Fibroblast of pulmonary artery (primary cell): ENCODE measurements at regions not wholly inside any gene's neighbourhood (a gene's known extent, or its start where the extent isn't known, plus 50 kb on each side); places are given as distances from the start of the nearest gene placed in this dataset.

ENCODE experiments used
- DNase-seq: peaks from one replicate; pipeline ENCODE4 v3.0.0-alpha.2; 2010; ENCODE audit warnings: low read depth
- H3K4me3 ChIP-seq: replicated peaks from 2 replicates; pipeline ENCODE4 v1.5.1; 2011; ENCODE audit warnings: low read depth, mild to moderate bottlenecking, control low read depth, low read length, moderate library complexity
- TF ChIP-seq, protein P1 (sequence below): IDR thresholded peaks from 2 replicates; pipeline ENCODE4 v1.5.1; 2011; ENCODE audit warnings: mild to moderate bottlenecking, control low read depth, low read length, inconsistent platforms; ENCODE audit errors: missing control alignments

DNA sequence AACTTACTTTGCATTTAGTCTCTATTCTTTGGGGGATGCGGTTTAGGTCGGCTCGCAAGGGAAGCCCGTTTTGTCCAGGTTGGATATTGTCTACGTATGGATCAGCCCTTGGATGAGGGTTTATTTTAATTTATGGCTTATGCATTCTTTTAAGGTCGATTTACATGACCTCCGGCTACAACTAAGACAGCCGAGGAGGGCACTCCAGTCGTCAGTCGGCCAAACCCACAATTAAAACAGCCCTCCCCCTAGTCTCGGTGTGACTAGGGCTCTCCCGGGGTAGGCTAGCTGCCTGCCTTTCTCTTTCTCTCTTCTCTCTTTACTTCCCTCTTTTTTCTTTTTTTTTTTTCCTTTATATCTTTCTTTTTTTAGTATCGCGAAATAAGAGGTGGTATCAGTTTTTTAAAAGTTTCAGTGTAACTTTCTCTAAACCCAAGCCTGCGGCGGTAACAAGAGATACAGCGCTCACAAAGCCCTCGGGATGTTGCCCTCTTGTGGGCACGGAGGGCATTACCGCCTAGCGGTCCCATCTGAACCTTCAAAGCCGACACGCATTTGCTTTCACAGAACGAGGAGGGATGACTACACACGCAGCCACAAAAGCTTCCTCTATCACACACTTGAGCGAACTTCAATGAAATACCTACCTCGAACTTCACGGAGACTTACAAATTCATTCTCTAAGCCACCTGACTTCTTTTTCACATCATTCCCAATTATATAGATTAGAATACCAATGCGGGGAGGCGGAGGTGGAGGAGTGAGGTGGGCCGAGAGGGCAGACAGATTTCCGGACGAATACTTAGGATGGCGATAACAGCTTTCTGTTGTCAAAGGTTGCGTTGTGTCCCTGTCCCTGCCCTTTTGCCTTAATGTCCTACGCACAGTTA is 132.3 kb upstream of the C11orf58 start:
- TF ChIP-seq, protein P1, sequence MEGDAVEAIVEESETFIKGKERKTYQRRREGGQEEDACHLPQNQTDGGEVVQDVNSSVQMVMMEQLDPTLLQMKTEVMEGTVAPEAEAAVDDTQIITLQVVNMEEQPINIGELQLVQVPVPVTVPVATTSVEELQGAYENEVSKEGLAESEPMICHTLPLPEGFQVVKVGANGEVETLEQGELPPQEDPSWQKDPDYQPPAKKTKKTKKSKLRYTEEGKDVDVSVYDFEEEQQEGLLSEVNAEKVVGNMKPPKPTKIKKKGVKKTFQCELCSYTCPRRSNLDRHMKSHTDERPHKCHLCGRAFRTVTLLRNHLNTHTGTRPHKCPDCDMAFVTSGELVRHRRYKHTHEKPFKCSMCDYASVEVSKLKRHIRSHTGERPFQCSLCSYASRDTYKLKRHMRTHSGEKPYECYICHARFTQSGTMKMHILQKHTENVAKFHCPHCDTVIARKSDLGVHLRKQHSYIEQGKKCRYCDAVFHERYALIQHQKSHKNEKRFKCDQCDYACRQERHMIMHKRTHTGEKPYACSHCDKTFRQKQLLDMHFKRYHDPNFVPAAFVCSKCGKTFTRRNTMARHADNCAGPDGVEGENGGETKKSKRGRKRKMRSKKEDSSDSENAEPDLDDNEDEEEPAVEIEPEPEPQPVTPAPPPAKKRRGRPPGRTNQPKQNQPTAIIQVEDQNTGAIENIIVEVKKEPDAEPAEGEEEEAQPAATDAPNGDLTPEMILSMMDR, result peak; percentile 97
- peak overlapping the region; percentile 62 for H3K4me3 ChIP-seq

GRCh38 chr11:16605389-16605893 is 133.0 kb upstream of the C11orf58 start:
- H3K4me3 ChIP-seq, result peak overlapping the region; percentile 62
- DNase-seq, result peak; percentile 16
- TF ChIP-seq, protein P1, result no peak

More for the DNA sequence above, 132.3 kb upstream of the C11orf58 start:
- DNase-seq, result peak; percentile 93

DNA sequence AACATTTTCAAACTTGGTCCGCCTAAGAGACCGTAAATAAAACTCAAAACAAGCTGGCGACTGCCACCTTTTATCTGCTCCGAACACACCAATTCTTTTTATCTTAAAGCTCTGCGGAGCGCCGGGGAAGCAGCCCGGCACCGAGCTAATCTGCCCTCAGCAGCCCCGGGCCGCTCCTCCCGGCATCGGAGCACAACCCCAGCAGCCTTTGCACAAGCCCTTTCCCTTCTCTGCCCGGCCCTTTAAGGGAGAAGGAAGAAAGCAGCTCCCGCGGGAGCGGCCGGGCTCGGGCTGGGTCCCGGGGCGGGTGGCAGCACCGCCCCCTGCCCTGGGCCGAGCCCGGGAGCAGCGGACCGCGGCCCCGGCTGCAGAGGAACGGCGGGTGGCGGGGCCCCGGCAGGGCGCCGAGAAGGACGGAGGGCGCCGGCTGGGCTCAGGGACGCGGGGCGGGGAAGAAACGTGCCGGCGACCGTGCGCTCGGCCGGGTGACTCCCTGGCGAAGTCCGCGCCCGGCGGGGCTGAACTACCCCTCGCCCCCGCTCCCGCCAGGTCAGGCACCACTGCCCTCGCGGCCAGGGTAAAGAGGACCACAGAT is 133.6 kb upstream of the C11orf58 start:
- DNase-seq, result peak; percentile 37
- TF ChIP-seq, protein P1, result no peak
- H3K4me3 ChIP-seq, result peak overlapping the region; percentile 62

GRCh38 chr11:16603890-16604793 is 134.3 kb upstream of the C11orf58 start:
- peak; percentile 21 for DNase-seq
- TF ChIP-seq, protein P1, result no peak

GRCh38 chr11:16603245-16603644 is 135.2 kb upstream of the C11orf58 start:
- H3K4me3 ChIP-seq, result no peak overlapping the region
- TF ChIP-seq, protein P1, result no peak

More at GRCh38 chr11:16603890-16604793, 134.3 kb upstream of the C11orf58 start:
- H3K4me3 ChIP-seq, result peak overlapping the region; percentile 62

DNA sequence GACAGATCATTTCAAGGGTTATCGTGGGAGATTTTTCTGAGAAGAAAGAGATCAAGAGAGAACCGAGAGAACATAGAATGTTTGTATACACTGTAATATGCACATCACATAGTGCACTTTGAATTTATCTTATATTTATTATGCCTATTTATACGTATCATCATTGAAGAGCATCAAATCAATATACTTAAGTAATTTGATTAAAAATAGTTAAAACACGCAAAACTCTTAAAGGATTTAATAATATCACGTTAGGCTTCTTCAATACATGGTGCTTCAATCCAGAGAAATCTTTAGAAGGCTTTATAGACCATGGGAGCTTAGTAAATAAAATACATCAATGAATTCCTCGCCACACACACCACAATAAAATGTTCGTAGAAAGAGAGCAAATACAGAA is 139.5 kb upstream of the C11orf58 start:
- TF ChIP-seq, protein P1, result no peak
- H3K4me3 ChIP-seq, result no peak overlapping the region
- no peak for DNase-seq

More at GRCh38 chr11:16603245-16603644, 135.2 kb upstream of the C11orf58 start:
- DNase-seq, result no peak
